ENCODE measurements at regions not wholly inside any gene's neighbourhood (a gene's known extent, or its start where the extent isn't known, plus 50 kb on each side); places are given as distances from the start of the nearest gene placed in this dataset.

- no peak for DNase-seq
Observed at GRCh38 chr6:20313960-20314530, 87.6 kb upstream of the E2F3 start.

GRCh38 chr6:20314866-20315845 is 86.5 kb upstream of the E2F3 start:
- no peak for DNase-seq

- no peak for DNase-seq
Observed at GRCh38 chr6:20317430-20317829, 84.2 kb upstream of the E2F3 start.

- DNase-seq = no peak
Observed at GRCh38 chr6:20318851-20319387, 82.8 kb upstream of the E2F3 start.

- DNase-seq = peak; percentile 78
Observed at GRCh38 chr6:20319520-20320357, 81.9 kb upstream of the E2F3 start.

- DNase-seq = no peak
Observed at GRCh38 chr6:20325641-20326421, 75.8 kb upstream of the E2F3 start.

GRCh38 chr6:20326422-20326728 is 75.3 kb upstream of the E2F3 start:
- no peak for DNase-seq

GRCh38 chr6:20327141-20327540 is 74.5 kb upstream of the E2F3 start:
- DNase-seq = no peak

- DNase-seq = no peak
Observed at GRCh38 chr6:20328266-20328923, 73.3 kb upstream of the E2F3 start.

- DNase-seq = no peak
Observed at GRCh38 chr6:20328924-20329300, 72.8 kb upstream of the E2F3 start.

- no peak for DNase-seq
Observed at GRCh38 chr6:20331042-20331441, 70.6 kb upstream of the E2F3 start.

GRCh38 chr6:20331625-20332024 is 70.1 kb upstream of the E2F3 start:
- DNase-seq = no peak

GRCh38 chr6:20332441-20333006 is 69.2 kb upstream of the E2F3 start:
- DNase-seq = no peak

GRCh38 chr6:20333721-20334269 is 67.9 kb upstream of the E2F3 start:
- DNase-seq = no peak

- DNase-seq = no peak
Observed at GRCh38 chr6:20334334-20334733, 67.3 kb upstream of the E2F3 start.

GRCh38 chr6:20334962-20335361 is 66.7 kb upstream of the E2F3 start:
- no peak for DNase-seq

- peak; percentile 13 for DNase-seq
Observed at GRCh38 chr6:20335872-20336271, 65.8 kb upstream of the E2F3 start.

- no peak for DNase-seq
Observed at GRCh38 chr6:20338156-20338555, 63.5 kb upstream of the E2F3 start.

GRCh38 chr6:20340068-20340848 is 61.4 kb upstream of the E2F3 start:
- DNase-seq = no peak

GRCh38 chr6:20341096-20341495 is 60.6 kb upstream of the E2F3 start:
- DNase-seq = no peak

- DNase-seq = no peak
Observed at GRCh38 chr6:20341564-20341963, 60.1 kb upstream of the E2F3 start.

All from activated CD4-positive, alpha-beta T cell treated with anti-CD3 and anti-CD28 coated beads, Interleukin-2, Interleukin-6, amounts not matched to agents 100 ng/mL and 50 ng/mL, durations not matched to agents 16 hours and 8 hours (primary cell).